Stimulated activated CD4-positive, alpha-beta T cell treated with anti-CD3 and anti-CD28 coated beads, Interleukin-1b, Interleukin-23, amount 100 ng/mL, for 24 hours (primary cell): ENCODE measurements at regions not wholly inside any gene's neighbourhood (a gene's known extent, or its start where the extent isn't known, plus 50 kb on each side); places are given as distances from the start of the nearest gene placed in this dataset.
"Not testable (repeated sequence)": the region's sequence is repeated elsewhere in the genome, so short reads cannot be mapped to it uniquely, and the experiment has no call there.

Experiments
- DNase-seq, 4 experiments: peaks; one replicate each; pipeline ENCODE4 v3.0.0-alpha.2; 2020; ENCODE audit warnings: low read depth in 4 of 4, low spot score in 1 of 4

DNA sequence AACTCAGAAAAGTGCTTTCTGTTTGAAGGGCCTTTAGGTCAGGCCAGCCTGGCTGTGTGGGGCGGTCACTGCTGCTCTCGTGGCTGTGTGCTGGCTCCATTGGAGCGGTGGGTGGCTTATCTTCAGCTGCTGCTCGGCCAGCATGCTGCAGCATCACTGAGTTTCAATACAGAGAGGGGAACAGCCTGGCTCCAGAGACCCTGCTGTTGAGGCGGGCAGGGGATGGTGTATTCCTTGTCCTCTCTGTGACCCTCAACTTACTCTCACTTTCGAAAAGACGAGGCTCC is 248.5 kb upstream of the ONECUT1 start:
- no peak for DNase-seq

DNA sequence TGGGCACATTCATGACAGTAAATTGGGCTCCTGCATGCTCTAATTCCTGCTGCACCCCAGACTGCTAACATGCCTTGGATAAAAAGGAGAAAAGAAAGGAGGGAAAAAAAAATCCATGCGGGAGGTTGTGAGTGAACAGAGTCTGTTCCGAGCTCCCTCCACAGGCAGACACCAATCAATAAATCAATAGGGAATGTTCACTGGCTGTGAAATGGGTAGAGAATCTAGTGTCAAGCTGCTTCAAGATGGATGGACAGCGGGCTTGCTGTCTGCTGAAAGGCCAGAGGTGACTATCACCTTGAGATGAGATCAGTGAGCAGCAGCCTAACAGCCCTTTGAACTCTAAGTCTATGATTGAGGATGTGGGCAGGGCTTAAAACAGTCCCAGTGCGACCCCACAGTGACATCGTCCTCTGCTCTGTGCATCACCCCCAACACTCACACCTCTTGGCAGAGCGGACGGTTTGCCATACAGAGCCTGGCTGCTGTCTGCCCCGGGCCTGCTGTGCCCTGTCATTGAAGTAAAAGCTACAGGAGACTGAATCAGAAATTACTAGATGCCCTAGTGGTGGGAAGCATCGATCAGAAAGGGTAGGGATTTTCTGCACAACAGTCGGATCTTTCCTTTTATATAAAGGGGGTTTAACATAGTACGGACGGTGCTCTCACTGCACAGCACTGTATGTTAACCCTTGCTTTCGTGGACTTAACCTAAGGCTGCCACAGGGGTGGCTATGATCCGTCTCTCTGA is 247.9 kb upstream of the ONECUT1 start:
- no peak for DNase-seq

DNA sequence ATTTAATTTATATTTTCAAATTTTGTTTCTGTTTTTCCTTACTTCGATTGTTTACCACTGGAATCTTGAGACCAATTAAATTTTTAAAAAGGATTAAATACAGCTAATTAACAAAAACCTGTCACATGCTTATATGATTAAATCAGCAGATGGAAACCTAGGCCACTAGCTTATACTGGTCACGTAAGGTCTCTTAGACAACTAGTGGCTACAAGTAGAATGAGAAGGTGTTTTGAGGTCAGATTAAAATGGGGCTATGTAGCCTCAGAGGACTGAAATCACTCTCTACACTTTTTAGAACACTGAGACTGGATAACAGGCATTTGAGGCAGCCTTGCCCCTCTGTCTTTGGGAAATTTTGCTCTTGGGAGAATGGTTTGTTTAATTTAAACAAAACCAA is 246.5 kb upstream of the ONECUT1 start:
- no peak for DNase-seq

DNA sequence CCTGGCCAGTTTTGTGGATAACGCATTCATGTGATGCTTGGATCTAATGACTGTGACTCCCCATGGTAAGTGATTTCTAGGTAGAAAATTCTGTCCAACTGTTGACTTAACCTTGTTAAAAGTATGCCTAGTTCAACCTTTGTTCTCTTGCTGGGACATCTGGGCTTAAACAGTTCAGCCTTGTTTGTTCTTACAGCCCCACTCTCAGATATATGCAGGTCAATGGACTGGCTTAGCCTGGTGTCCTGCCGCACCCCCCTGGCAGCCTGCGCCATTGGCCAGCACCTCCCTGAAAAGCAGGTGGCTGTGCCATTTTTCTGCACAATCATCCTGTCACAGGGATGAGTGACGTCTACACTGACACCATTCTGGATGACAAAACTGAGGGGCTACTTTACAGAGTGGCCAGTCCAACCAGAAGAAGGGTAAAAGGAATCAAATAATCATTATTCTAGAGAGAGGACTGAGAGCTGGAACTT is 244.7 kb upstream of the ONECUT1 start:
- no peak for DNase-seq

DNA sequence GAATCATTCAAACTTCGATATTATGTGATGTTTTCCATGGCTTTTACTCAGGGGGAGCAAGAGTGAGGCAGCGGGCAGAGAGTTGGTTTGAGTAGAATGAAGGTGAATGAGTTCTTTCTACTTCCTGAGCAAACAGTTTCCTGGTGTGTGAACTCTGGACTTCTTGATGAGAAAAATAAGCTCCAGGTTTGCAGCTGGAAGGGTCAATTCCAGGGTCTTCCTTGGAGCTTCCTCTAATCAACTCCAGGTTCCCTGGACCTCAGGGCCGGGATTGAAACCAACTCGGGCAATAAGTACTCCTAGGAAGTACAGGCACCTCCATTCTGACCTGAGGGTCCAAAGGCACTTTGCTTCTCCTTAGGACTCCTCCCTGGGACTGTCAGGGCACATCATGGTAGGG is 243.6 kb upstream of the ONECUT1 start:
- DNase-seq, result no peak

DNA sequence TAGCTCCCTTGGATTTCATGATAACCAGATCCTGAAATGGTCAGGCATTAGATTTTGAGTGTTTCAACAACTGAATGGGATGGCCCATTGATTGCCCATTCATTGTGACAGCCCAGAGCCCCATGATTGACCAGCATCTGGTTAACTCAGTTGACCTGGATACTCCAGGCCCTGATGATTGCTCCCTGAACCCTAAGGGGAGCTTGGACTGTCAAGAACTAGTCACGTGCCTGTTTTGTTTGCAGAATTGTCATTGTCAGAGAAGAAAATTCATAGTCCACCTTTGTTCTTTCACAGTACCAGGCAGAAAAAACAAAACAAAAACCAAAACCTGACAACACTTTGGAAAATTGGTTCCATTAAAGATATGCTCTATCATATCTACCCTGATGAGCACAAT is 241.3 kb upstream of the ONECUT1 start:
- no peak for DNase-seq

DNA sequence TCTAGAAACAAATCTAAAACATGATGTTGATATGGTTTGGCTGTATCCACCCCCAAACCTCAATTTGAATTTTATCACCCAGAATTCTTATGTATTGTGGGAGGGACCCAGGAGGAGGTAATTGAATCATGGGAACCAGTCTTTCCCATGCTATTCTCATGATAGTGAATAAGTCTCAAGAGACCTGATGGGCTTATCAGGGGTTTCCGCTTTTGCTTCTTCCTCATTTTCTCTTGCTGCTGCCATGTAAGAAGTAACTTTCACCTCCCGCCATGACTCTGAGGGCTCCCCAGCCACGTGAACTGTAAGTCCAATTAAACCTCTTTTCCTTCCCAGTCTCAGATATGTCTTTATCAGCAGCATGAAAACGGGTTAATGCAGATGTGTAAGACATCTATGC is 232.7 kb upstream of the ONECUT1 start:
- no peak for DNase-seq

DNA sequence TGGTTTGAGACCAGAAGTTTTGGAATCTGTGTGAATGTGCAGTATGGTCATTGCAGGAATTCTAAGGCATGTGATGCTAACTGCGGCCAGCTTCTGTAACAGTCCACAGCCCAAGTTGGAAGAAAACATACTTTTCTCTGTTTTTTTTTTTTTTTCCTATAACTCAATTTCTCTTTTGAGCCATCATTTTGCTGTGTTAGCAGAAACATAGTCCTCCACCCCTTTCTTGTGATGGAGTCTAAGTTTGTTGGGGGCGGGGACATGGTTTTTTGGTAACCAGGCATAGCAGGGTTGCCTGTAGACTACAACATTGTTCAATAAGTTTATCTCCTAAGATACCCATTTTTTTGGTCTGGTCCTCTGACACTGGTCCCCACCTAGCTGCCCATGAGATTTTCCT is 223.2 kb upstream of the ONECUT1 start:
- no peak for DNase-seq

DNA sequence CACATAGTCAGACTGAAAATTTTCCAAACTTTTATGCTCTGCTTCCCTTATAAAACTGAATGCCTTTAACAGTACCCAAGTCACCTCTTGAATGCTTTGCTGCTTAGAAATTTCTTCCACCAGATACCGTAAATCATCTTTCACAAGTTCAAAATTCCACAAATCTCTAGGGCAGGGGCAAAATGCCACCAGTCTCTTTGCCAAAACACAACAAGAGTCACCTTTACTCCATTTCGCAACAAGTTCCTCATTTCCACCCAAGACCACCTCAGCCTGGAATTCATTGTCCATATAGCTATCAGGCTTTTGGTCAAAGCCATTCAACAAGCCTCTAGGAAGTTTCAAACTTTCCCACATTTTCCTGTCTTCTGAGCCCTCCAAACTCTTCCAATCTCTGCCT is 221.6 kb upstream of the ONECUT1 start:
- DNase-seq, result not testable (repeated sequence)

DNA sequence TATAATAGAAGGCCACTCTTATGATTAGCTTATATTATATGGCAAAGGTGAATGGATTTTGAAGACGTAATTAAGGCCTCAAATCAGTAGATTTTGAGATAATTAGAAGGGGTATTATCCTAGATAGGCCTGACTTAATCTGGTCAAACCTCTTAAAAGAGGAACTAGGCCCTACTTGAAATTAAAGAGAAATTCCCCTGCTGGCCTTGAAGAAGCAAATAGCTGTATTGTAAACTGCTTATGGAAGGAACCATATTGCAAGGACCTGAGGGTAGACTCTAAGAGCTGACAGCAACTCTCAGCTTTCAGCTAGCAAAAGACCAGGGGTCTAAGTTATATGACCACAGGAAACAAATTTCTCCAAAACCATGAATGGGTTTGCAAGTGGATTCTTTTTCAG is 219.0 kb upstream of the ONECUT1 start:
- no peak for DNase-seq

DNA sequence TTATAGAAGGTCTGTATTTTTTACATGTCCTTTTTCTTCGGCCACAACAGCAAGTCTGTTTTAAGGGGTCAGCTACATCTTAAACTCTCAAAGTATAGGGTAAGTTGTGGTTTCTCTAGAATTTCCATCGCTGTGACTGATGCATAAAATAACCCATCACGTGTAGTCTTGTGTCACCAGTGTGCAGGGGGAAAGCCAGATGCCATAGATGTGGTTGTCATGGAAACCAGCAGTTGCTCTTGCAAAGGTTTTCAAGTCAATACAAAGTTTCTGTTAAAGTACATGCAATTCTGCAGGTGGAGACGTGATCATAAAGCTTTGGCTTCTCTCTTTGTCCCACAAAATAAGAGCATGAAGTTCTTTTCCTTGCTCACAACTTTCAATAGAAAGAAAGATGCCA is 210.3 kb upstream of the ONECUT1 start:
- no peak for DNase-seq

DNA sequence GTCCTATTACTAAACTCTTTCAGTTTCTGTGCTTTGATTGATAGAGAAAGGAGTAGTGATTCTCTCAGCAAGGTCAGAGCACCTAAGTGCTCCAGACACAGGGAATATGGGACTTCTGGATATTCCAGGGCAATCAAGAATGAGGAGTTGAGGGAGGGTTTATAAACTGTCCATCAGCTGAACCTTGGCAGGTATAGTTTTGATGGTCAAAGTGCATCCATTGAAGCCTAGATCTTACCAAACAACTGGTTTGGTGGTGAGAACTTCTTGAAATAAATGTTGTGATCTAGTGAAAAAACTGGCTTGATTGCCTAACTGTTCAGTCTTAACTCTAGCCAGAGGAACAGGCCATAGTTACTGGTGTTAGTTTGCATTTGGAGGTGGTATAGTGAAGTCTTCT is 207.0 kb upstream of the ONECUT1 start:
- no peak for DNase-seq

DNA sequence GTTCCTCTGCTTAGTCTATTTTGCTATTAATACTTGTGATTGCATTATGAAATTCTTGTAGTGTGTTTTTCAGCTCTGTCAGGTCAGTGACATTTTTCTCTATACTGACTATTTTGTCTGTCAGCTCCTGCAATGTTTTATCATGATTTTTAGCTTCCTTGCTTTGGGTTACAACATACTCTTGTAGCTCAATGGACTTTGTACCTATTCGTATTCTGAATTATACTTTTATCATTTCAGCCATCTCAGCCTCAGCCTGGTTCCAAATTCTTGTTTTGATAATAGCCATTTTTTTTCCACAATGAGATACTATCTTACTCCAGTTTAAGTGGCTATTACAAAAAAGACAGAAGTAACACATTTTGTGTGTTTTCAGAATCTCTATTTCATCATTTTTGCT is 204.2 kb upstream of the ONECUT1 start:
- DNase-seq, result no peak

DNA sequence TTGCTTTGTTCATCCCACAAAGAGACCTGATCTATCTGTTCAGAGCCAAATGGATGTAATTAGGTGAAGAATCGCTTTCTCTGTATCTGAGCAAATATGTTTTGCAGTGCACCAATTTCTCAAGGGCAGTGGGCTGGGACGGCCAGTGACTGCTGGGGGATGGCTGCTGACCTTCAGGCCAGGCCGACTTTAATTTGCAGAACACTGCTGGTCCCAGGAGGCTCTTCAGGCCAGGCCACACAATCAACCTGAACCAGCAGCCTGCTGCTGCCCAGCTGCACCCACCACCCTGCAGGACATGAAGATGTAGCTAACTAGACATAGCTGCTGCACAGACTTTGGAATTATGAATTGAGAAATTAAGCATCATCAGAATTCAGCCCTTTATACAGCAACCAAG is 194.4 kb upstream of the ONECUT1 start:
- DNase-seq, result no peak

DNA sequence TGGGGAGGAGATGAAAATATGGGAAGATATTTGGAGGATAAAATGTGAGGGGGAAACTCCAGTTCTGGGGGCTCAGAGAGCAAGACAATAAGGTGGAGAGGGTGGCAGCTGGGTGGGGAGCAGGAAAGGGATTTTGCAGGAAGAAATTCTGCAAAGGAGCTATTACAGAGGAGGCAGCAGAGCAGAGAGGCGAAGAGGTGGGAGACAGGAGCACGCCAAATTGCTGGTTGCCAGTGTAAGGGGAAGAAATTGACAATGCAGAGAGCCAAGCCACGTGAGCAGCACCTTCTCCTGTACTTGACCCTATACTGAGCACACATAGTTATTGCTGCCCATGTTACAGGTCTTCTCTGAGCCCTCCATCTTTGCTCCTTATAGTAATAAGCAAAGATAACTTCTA is 190.3 kb upstream of the ONECUT1 start:
- no peak for DNase-seq

DNA sequence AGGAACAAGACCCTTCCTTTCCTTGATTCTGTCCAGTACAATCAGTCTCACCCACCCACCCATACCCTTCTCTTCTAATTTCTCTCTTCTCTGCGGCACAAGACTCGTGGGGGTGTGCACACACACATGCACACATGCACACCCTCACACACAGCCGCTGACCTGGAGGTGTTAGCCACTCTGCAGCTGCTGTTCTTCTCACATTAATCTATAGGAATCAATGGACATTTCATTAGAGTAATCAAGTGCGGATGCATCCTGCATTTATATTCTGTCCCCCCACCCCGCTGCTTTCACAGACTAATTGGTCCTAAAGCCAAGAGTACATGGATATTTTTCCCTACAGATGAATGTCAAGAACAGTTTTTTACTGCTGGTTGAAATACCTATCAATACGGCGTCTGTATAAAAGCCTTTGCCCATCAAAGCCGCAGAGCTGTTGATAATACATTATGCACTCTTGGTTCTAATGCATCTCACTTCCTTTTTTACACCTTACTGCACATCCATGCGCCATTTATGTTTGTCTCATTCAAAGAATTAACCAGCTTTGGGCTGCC is 186.5 kb upstream of the ONECUT1 start:
- DNase-seq, result no peak

DNA sequence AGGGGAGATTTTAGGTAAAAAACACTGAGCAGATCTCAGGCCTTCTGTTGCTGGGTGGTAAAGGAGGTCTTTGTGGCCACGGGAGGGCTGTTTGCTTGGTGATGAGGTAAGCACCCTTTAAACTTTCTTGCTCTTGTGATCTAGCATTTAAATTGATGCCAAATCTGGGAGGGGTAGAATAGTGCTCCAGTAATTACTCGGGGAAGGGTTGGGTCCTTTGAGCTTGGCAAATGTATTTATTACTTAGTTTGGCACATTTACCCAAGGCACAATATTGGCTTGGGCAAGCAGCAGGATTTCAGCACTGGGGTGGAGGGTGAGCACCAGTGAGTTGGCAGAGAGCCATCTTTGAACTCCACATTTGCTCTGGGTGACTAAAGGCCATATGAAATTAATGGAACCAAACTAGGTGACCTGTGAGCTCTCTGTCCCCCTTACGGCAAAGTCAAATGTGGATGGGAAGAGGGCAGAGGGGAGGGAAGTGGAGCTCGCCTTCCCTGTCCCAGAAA is 185.9 kb upstream of the ONECUT1 start:
- DNase-seq, result no peak

DNA sequence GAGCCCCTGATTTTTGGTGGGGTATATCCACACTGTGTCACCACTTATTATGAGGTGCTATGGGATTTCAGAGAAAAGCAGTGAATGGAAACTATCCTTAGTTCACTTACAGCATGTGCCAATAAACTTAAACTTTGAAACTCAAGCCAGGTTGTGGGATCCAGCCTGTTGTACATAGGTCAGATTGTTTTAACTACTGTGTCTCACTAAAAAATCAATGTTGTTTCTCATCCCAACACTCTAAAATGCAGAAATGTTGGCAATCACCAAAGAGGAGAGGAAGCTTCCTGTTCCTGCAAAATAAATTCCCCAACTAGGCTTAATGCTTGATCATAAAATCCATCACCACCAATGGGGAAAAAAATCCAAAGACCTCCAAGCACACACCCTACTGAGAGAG is 173.7 kb upstream of the ONECUT1 start:
- no peak for DNase-seq

DNA sequence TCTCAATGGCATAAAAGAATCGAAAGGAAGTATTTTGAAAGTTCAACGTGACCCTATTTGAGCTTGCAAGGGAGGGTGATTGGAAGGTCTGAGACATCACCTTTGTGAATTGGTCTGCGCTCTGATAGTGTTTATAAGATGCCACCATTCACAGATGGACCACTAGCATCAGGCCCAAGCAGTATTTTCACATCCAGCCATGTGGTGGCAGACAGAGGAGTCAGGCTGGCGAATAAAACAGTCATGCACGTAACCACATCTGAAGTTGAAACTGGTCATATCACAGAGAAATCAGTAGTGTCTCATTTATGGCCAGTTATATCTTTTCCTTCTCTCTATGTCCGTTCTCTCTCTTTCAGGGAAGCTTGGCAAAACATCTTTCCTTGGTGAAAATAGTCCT is 170.1 kb upstream of the ONECUT1 start:
- no peak for DNase-seq

DNA sequence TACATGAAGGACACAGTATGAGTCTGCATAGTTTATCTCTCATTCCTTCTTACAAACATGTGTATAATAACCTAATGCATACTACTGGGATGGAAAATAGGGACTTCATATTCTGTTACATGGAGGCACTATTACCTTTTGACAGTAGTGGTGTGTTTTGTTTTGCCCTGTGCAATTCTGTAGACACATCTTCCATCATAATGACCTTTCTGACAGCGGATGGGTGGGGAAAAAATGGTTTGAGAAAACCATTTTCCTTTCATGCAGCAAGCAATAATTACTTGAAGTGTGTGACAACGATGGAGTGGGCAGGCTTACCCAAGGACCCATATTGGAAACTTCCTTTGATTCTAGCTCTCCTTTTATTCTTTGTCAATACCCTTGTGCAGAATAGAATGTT is 153.6 kb upstream of the ONECUT1 start:
- DNase-seq, result no peak

DNA sequence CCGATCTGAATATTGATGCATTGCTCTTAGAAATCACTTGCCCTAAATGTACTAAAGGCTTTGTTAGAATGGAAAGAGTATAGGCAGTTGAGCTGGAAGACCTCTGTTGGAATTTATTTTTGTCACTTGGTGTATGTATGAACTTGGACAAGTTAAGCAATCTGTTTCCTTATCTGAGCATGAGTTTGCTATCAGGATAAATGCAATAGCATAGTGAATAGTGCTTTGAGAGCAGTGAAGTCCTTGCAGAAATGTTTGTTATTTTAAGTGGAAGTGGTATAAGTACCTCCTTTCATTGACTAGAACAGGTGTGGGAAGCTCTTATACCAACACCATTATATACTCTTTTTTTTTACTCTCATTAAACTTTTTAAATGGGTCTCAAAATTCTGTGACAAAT is 146.4 kb upstream of the ONECUT1 start:
- DNase-seq, result no peak

DNA sequence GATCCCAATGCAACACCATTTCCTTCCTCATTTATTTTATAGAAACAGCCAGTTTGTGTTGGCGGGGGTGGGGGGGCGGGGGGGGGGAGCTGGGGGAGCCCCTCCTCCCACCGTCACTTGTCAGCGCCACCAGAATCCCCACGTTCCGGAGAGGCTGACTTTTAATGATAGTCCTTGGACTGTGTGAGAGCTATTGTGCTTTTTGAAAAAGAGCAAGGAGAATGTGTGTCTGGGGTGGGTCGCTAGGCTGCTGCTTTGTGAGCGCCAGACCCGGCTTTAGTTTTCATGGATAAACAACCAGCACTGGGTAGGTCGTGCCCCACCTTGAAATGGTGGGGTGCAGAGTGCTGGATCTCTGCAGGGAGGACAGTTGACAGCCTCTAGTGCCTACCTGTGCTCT is 135.0 kb upstream of the ONECUT1 start:
- no peak for DNase-seq

DNA sequence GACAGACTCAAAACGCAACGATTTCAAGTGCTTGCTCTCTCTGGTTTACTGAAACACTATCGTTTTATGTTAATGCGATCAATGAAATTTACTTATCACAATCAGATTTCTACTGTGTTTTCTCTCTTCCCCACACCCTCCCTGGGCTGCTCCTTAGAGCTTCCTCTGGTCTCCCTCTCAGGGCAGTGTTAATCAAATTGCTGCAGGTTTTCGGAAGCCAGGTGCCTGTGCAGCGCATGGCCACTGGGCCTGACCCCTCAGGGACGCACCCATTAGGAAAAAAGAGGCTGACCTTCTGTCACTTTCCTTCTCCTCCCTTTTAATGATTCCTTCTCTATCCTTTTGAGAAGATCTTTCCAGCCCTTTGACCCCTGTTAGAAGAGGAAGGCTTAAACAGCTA is 134.5 kb upstream of the ONECUT1 start:
- no peak for DNase-seq
